ENCODE measurements at regions not wholly inside any gene's neighbourhood (a gene's known extent, or its start where the extent isn't known, plus 50 kb on each side); places are given as distances from the start of the nearest gene placed in this dataset.

DNA sequence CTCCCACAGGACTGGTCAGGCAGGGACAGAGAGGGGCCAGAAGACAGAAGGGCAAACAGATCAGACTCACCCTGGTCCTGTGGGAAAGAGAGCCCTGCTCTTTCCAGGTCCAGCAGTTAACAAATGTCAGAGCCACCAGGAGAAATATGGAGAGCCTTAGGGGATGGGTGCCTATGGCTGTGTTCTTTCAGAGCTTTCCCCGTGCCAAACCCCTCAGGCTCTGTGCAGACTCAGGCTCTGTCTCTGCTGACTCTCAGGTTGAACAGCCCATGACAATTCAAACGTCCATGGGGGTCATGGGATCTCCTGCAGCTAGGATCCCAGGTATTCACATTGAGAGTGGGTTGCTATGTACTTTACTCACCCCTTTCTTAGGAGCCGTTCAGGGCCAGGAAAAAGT, 120.8 kb upstream of the ERBB4 start:
- TF ChIP-seq CTCF (IDR thresholded peaks at IDR 0.05; ENCODE audit: insufficient read depth, low read depth, low read length), result no peak
- no peak for TF ChIP-seq EZH2 (IDR thresholded peaks at IDR 0.05; ENCODE audit: insufficient read depth, low read length)
